ENCODE measurements at regions not wholly inside any gene's neighbourhood (a gene's known extent, or its start where the extent isn't known, plus 50 kb on each side); places are given as distances from the start of the nearest gene placed in this dataset.
"Not testable (repeated sequence)": the region's sequence is repeated elsewhere in the genome, so short reads cannot be mapped to it uniquely, and the experiment has no call there.

GRCh38 chr1:188155261-188155660 lies 1326.5 kb downstream of the PLA2G4A start:
- H3K9me3 Mint-ChIP-seq, result no peaks in the 10 kb centered on the region
- no peak overlapping the region for H3K27ac Mint-ChIP-seq
- H3K36me3 Mint-ChIP-seq (ENCODE audit: low read depth), result no peaks in the 10 kb centered on the region
- H3K4me1 Mint-ChIP-seq (ENCODE audit: low read depth), result no peaks in the 10 kb centered on the region
- no peaks in the 10 kb centered on the region for H3K27me3 Mint-ChIP-seq (ENCODE audit: low read depth)
- no peak overlapping the region for H3K4me3 Mint-ChIP-seq

GRCh38 chr1:188164459-188164858 lies 1335.7 kb downstream of the PLA2G4A start:
- H3K4me1 Mint-ChIP-seq (ENCODE audit: low read depth), result no peaks in the 10 kb centered on the region
- H3K4me3 Mint-ChIP-seq, result no peak overlapping the region
- no peaks in the 10 kb centered on the region for H3K36me3 Mint-ChIP-seq (ENCODE audit: low read depth)
- H3K27ac Mint-ChIP-seq, result no peak overlapping the region
- H3K9me3 Mint-ChIP-seq, result no peaks in the 10 kb centered on the region
- H3K27me3 Mint-ChIP-seq (ENCODE audit: low read depth), result no peaks in the 10 kb centered on the region

DNA sequence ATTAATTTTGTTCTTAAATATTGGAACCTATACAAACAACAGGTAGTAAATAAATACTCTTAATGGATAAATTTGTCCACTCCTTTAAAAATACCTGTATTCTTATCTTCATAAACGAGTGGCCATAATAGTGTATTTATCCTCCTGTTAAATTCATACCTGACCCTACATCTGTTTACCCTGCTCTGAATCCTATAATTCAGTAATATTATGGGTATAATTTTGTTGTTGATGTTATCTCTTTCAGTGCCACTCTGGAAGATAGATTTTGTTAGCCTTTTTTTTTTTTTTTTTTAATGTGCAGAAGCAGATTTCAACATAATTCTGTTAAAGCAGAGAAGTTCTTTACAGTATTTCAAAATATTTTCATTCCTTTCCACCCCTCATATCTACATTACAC lies 1337.9 kb downstream of the PLA2G4A start:
- Mint-ChIP-seq H3K4me1 (ENCODE audit: low read depth) (no peaks in the 10 kb centered on the region), H3K9me3 (no peaks in the 10 kb centered on the region), H3K27me3 (ENCODE audit: low read depth) (no peaks in the 10 kb centered on the region), H3K4me3 (no peak overlapping the region), H3K27ac (no peak overlapping the region), H3K36me3 (ENCODE audit: low read depth) (no peaks in the 10 kb centered on the region)

DNA sequence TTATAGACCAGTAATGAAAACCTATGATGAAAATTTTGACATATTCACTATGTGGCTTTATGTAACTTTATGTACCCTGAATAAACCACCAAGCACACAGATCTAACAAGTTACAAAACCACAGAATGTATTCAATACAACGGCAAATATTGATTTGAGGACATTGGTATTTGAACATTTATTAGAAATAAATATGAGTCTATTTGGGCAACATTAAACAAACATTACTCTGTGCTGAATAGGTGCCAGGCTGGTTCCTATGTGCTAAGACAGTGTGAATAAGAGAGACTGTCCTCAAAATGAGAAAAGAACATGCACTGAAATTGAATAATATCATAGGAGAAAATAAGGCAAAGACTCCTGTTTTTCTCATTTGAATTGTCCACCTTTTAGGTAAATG lies 1341.2 kb downstream of the PLA2G4A start:
- no peaks in the 10 kb centered on the region for H3K4me1 Mint-ChIP-seq (ENCODE audit: low read depth)
- no peaks in the 10 kb centered on the region for H3K27me3 Mint-ChIP-seq (ENCODE audit: low read depth)
- H3K36me3 Mint-ChIP-seq (ENCODE audit: low read depth), result no peaks in the 10 kb centered on the region
- H3K4me3 Mint-ChIP-seq, result no peak overlapping the region
- peaks cover 3% of the 10 kb centered on the region for H3K9me3 Mint-ChIP-seq
- H3K27ac Mint-ChIP-seq, result no peak overlapping the region

GRCh38 chr1:188170411-188170810 lies 1341.7 kb downstream of the PLA2G4A start:
- H3K4me1 Mint-ChIP-seq (ENCODE audit: low read depth), result no peaks in the 10 kb centered on the region
- no peaks in the 10 kb centered on the region for H3K27me3 Mint-ChIP-seq (ENCODE audit: low read depth)
- no peak overlapping the region for H3K4me3 Mint-ChIP-seq
- H3K9me3 Mint-ChIP-seq, result peaks cover 3% of the 10 kb centered on the region
- H3K27ac Mint-ChIP-seq, result no peak overlapping the region
- H3K36me3 Mint-ChIP-seq (ENCODE audit: low read depth), result no peaks in the 10 kb centered on the region

DNA sequence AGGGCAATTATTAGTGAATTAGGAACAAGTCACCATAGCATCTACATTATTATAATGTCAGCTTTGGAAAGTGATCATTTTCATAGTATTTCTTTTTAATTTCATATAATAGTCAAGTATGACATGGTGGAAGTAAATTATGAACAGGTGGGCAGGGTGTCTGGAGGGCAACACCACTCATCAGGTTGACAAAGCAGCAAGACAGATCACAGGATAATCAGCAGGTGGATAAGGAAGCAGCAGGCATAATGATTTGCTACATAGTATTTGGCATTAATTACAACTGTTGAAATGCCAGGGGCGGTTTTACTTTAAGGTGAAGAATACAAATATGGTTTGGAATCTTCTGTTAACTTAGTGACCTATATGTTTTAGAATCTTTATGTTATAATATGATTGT lies 1342.2 kb downstream of the PLA2G4A start:
- peaks cover 3% of the 10 kb centered on the region for H3K9me3 Mint-ChIP-seq
- no peaks in the 10 kb centered on the region for H3K4me1 Mint-ChIP-seq (ENCODE audit: low read depth)
- H3K4me3 Mint-ChIP-seq, result no peak overlapping the region
- no peak overlapping the region for H3K27ac Mint-ChIP-seq
- H3K36me3 Mint-ChIP-seq (ENCODE audit: low read depth), result no peaks in the 10 kb centered on the region
- no peaks in the 10 kb centered on the region for H3K27me3 Mint-ChIP-seq (ENCODE audit: low read depth)

- not testable (repeated sequence) for H3K36me3 Mint-ChIP-seq (ENCODE audit: low read depth); H3K27me3 Mint-ChIP-seq (ENCODE audit: low read depth); H3K27ac Mint-ChIP-seq; H3K4me1 Mint-ChIP-seq (ENCODE audit: low read depth); H3K4me3 Mint-ChIP-seq; H3K9me3 Mint-ChIP-seq
Observed at GRCh38 chr1:188182063-188182462, 1353.3 kb downstream of the PLA2G4A start.

- H3K4me3 Mint-ChIP-seq, result no peak overlapping the region
- peaks cover 6% of the 10 kb centered on the region for H3K9me3 Mint-ChIP-seq
- no peak overlapping the region for H3K27ac Mint-ChIP-seq
- no peaks in the 10 kb centered on the region for H3K36me3 Mint-ChIP-seq (ENCODE audit: low read depth)
- H3K27me3 Mint-ChIP-seq (ENCODE audit: low read depth), result no peaks in the 10 kb centered on the region
- H3K4me1 Mint-ChIP-seq (ENCODE audit: low read depth), result no peaks in the 10 kb centered on the region
Observed at GRCh38 chr1:188188317-188188716, 1359.6 kb downstream of the PLA2G4A start.

DNA sequence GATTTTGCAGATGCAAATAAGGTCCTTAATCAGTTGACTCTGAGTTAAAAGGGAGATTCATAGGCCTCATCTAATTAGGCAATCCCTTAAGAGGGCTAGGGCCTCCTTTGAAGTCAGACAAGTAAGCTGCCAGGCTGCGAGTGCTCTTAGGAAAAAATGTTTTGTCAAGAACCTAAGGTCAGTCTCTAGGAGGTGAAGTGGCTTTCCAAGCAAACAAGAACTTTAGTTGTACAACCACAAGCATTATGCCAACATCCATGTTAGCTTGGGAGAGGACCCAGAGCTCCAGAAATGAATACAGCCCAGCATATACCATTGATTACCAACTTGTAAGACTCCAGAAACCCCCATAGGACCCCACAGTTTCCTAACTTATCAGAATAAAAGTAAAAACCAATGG lies 1366.2 kb downstream of the PLA2G4A start:
- Mint-ChIP-seq H3K9me3 (peaks cover 8% of the 10 kb centered on the region), H3K36me3 (ENCODE audit: low read depth) (no peaks in the 10 kb centered on the region), H3K4me1 (ENCODE audit: low read depth) (no peaks in the 10 kb centered on the region), H3K27ac (no peak overlapping the region), H3K4me3 (no peak overlapping the region), H3K27me3 (ENCODE audit: low read depth) (no peaks in the 10 kb centered on the region)

- H3K27me3 Mint-ChIP-seq (ENCODE audit: low read depth), result no peaks in the 10 kb centered on the region
- no peak overlapping the region for H3K4me3 Mint-ChIP-seq
- no peaks in the 10 kb centered on the region for H3K9me3 Mint-ChIP-seq
- no peaks in the 10 kb centered on the region for H3K36me3 Mint-ChIP-seq (ENCODE audit: low read depth)
- no peaks in the 10 kb centered on the region for H3K4me1 Mint-ChIP-seq (ENCODE audit: low read depth)
- no peak overlapping the region for H3K27ac Mint-ChIP-seq
Observed at GRCh38 chr1:188218289-188218688, 1389.5 kb downstream of the PLA2G4A start.

DNA sequence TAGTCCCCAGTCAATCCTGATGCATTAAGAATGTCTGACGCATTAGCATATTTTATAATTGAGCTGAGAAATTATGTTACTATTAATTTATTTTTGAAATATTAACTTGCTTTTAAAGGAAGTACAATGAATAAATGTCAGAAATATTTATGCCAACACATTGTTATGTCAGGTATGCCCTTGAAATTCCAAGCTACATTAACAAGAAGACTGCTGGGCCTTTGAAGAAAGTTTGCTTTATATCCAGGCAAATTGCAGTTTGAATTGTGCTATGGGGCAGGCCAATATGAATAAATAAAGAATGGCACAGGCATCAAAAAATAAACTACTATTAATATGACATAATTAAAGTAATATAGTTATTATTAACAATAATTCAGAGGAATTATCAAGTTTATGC lies 1391.3 kb downstream of the PLA2G4A start:
- no peaks in the 10 kb centered on the region for H3K4me1 Mint-ChIP-seq (ENCODE audit: low read depth)
- no peaks in the 10 kb centered on the region for H3K27me3 Mint-ChIP-seq (ENCODE audit: low read depth)
- H3K9me3 Mint-ChIP-seq, result peaks cover 4% of the 10 kb centered on the region
- H3K27ac Mint-ChIP-seq, result no peak overlapping the region
- no peak overlapping the region for H3K4me3 Mint-ChIP-seq
- no peaks in the 10 kb centered on the region for H3K36me3 Mint-ChIP-seq (ENCODE audit: low read depth)

GRCh38 chr1:188224263-188224662 lies 1395.5 kb downstream of the PLA2G4A start:
- H3K27me3 Mint-ChIP-seq (ENCODE audit: low read depth), result no peaks in the 10 kb centered on the region
- no peaks in the 10 kb centered on the region for H3K4me1 Mint-ChIP-seq (ENCODE audit: low read depth)
- H3K9me3 Mint-ChIP-seq, result peaks cover 14% of the 10 kb centered on the region
- no peak overlapping the region for H3K27ac Mint-ChIP-seq
- no peaks in the 10 kb centered on the region for H3K36me3 Mint-ChIP-seq (ENCODE audit: low read depth)
- H3K4me3 Mint-ChIP-seq, result no peak overlapping the region

- no peaks in the 10 kb centered on the region for H3K27me3 Mint-ChIP-seq (ENCODE audit: low read depth)
Observed at GRCh38 chr1:188225975-188226374, 1397.2 kb downstream of the PLA2G4A start.

DNA sequence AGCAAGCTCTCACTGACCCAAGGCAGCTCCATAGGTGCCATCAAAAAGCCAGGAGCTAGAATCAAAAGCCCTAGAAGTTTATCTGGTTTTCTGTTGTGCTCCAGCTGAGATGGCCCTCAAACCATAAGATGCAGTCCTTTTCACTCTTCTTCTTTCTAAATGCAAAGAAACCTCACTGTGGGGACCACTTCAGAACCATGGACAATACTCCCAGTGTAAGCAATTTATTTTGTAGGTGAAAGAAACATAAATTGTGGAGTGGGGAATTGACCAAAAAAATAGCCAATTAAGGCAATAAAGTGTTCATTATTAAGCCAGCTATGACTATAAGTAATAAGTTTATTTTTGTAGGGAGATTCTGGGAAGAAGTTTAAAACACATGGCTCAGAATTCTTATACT lies 1399.9 kb downstream of the PLA2G4A start:
- Mint-ChIP-seq H3K27ac (no peak overlapping the region), H3K27me3 (ENCODE audit: low read depth) (no peaks in the 10 kb centered on the region), H3K36me3 (ENCODE audit: low read depth) (no peaks in the 10 kb centered on the region), H3K4me3 (no peak overlapping the region), H3K9me3 (peaks cover 14% of the 10 kb centered on the region), H3K4me1 (ENCODE audit: low read depth) (no peaks in the 10 kb centered on the region)

More at GRCh38 chr1:188225975-188226374, 1397.2 kb downstream of the PLA2G4A start:
- H3K4me3 Mint-ChIP-seq, result no peak overlapping the region
- H3K36me3 Mint-ChIP-seq (ENCODE audit: low read depth), result no peaks in the 10 kb centered on the region
- H3K9me3 Mint-ChIP-seq, result peaks cover 14% of the 10 kb centered on the region
- H3K4me1 Mint-ChIP-seq (ENCODE audit: low read depth), result no peaks in the 10 kb centered on the region
- no peak overlapping the region for H3K27ac Mint-ChIP-seq

DNA sequence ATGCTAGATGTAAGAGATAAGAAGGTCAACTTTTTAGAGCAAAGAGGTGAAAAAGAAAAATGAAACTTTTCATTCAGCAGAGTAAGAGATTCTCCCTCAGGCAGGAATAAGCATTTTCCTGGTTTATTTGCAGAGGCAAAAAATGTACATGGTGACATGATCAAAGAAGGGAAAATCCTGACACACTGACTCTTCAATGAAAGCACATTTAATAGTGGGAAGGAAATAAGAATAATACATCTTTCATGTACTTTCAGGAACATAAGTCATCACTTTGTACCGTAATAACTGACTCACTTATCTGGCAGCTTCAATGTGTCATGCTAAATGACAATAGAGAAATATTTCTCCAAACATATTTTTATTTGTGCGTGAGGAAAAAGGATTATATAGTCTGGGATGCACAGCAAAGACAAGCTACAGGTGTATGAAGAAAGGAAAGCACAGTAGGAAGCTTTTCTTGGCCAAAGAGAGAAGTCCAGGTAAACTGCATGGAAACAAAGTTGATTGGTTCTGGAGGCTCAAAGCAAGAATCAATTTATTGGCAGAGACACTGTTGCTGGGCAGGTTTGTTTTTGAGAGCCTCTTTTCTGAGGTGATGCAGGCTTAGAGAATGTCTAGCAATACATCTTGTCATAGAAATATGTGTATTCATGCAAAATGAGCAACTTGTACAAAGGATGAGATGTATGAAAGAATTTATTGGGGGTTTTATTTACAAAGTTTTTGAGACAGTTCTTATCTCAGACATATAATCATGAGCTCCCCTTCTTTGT lies 1409.0 kb downstream of the PLA2G4A start:
- Mint-ChIP-seq H3K4me3 (no peak overlapping the region), H3K27me3 (ENCODE audit: low read depth) (no peaks in the 10 kb centered on the region), H3K9me3 (no peaks in the 10 kb centered on the region), H3K36me3 (ENCODE audit: low read depth) (no peaks in the 10 kb centered on the region), H3K27ac (no peak overlapping the region), H3K4me1 (ENCODE audit: low read depth) (no peaks in the 10 kb centered on the region)

All from T-helper 1 cell treated with Interleukin-12 subunit alpha and Interleukin-12 subunit beta and Interleukin-4 antibody, amounts not matched to agents 30 μg/mL and 1 μg/mL, for 36 hours (primary cell).